Renal cortex interstitium (tissue), 11 donors: ENCODE measurements at regions not wholly inside any gene's neighbourhood (a gene's known extent, or its start where the extent isn't known, plus 50 kb on each side); places are given as distances from the start of the nearest gene placed in this dataset.
"Not testable (repeated sequence)": the region's sequence is repeated elsewhere in the genome, so short reads cannot be mapped to it uniquely, and the experiment has no call there.

Experiments
- DNase-seq, 11 donors: peaks; one replicate each; pipeline ENCODE4 v3.0.0-alpha.2; 2013; ENCODE audit warnings: low read depth in 9 of 11, low spot score in 4 of 11; ENCODE audit errors: extremely low read depth in 1 of 11

- DNase-seq = no peak
Measured at GRCh38 chr1:232859216-232859615, 54.0 kb downstream of the MAP10 start.

- no peak for DNase-seq
Measured at GRCh38 chr1:232861107-232861506, 55.9 kb downstream of the MAP10 start.

GRCh38 chr1:232863544-232864275 lies 58.5 kb downstream of the MAP10 start:
- no peak for DNase-seq

- DNase-seq = no peak
Measured at GRCh38 chr1:232865102-232865931, 60.1 kb downstream of the MAP10 start.

GRCh38 chr1:232868793-232869491 lies 63.7 kb downstream of the MAP10 start:
- DNase-seq = no peak

GRCh38 chr1:232871291-232871969 lies 66.2 kb downstream of the MAP10 start:
- DNase-seq = not testable (repeated sequence)

GRCh38 chr1:232872284-232872683 lies 67.1 kb downstream of the MAP10 start:
- no peak for DNase-seq

GRCh38 chr1:232872738-232873137 lies 67.5 kb downstream of the MAP10 start:
- DNase-seq = no peak

- DNase-seq = no peak
Measured at GRCh38 chr1:232873412-232873811, 68.2 kb downstream of the MAP10 start.

GRCh38 chr1:232873931-232874330 lies 68.7 kb downstream of the MAP10 start:
- no peak for DNase-seq

GRCh38 chr1:232875536-232875935 lies 70.3 kb downstream of the MAP10 start:
- DNase-seq = no peak

- no peak for DNase-seq
Measured at GRCh38 chr1:232876506-232877364, 71.5 kb downstream of the MAP10 start.

- no peak for DNase-seq
Measured at GRCh38 chr1:232877365-232878028, 72.3 kb downstream of the MAP10 start.

- peak in 8 of 11 donors; percentile 40 to 63 (median 48) for DNase-seq
Measured at GRCh38 chr1:232878086-232878485, 72.3 kb upstream of the NTPCR start.

GRCh38 chr1:232880354-232880753 lies 70.1 kb upstream of the NTPCR start:
- DNase-seq = no peak

GRCh38 chr1:232883992-232884661 lies 66.3 kb upstream of the NTPCR start:
- no peak for DNase-seq

GRCh38 chr1:232886271-232886670 lies 64.1 kb upstream of the NTPCR start:
- DNase-seq = no peak
